GM06990 (cell line): ENCODE measurements at regions not wholly inside any gene's neighbourhood (a gene's known extent, or its start where the extent isn't known, plus 50 kb on each side); places are given as distances from the start of the nearest gene placed in this dataset.

Experiments
- DNase-seq: peaks from one replicate; pipeline ENCODE4 v3.0.0-alpha.2; 2011; ENCODE audit not compliant: insufficient read length; ENCODE audit errors: extremely low read depth
- H3K27me3 ChIP-seq: replicated peaks from 2 replicates; pipeline ENCODE4 v1.6.0; 2011; ENCODE audit warnings: low read length; ENCODE audit not compliant: control insufficient read depth, insufficient read depth
- H3K36me3 ChIP-seq: 2 replicates; pipeline ENCODE4 v1.5.1; 2011; ENCODE audit warnings: low read length; ENCODE audit not compliant: control insufficient read depth, insufficient read depth
- H3K4me3 ChIP-seq: replicated peaks from 2 replicates; pipeline ENCODE4 v1.5.1; 2011; ENCODE audit warnings: low read depth, mild to moderate bottlenecking, control low read depth, low read length
- CTCF ChIP-seq: IDR thresholded peaks from 2 replicates; pipeline ENCODE4 v1.5.1; 2011; ENCODE audit warnings: low read length, control low read depth, mild to moderate bottlenecking, inconsistent platforms; ENCODE audit not compliant: insufficient read depth, poor library complexity, severe bottlenecking

GRCh38 chr10:44264244-44264643 lies 120.7 kb downstream of the CXCL12 start:
- Histone ChIP-seq H3K36me3 (no peaks in the 10 kb centered on the region; the same call in 1 of the 2 replicates), H3K27me3 (no peaks in the 10 kb centered on the region), H3K4me3 (no peak overlapping the region)
- no peak for TF ChIP-seq CTCF
- DNase-seq = peak; percentile 29

GRCh38 chr10:44263771-44264170 lies 121.1 kb downstream of the CXCL12 start:
- H3K36me3 ChIP-seq = no peaks in the 10 kb centered on the region; the same call in 1 of the 2 replicates
- H3K27me3 ChIP-seq = no peaks in the 10 kb centered on the region
- H3K4me3 ChIP-seq = no peak overlapping the region
- no peak for TF ChIP-seq CTCF
- no peak for DNase-seq

- TF ChIP-seq CTCF = no peak
- Histone ChIP-seq H3K27me3 (no peaks in the 10 kb centered on the region), H3K4me3 (no peak overlapping the region), H3K36me3 (peaks cover 2% of the 10 kb centered on the region)
- DNase-seq = no peak
Observed at GRCh38 chr10:44262551-44263251, 122.2 kb downstream of the CXCL12 start.

GRCh38 chr10:44261710-44262455 lies 123.0 kb downstream of the CXCL12 start:
- no peak for TF ChIP-seq CTCF
- Histone ChIP-seq H3K36me3 (peaks cover 2% of the 10 kb centered on the region), H3K4me3 (peak overlapping the region; percentile 51), H3K27me3 (no peaks in the 10 kb centered on the region)
- DNase-seq = peak; percentile 67

GRCh38 chr10:44261296-44261695 lies 123.6 kb downstream of the CXCL12 start:
- DNase-seq = no peak
- Histone ChIP-seq H3K27me3 (no peaks in the 10 kb centered on the region), H3K4me3 (peak overlapping the region; percentile 51), H3K36me3 (peaks cover 2% of the 10 kb centered on the region)
- no peak for TF ChIP-seq CTCF
